ENCODE measurements at regions not wholly inside any gene's neighbourhood (a gene's known extent, or its start where the extent isn't known, plus 50 kb on each side); places are given as distances from the start of the nearest gene placed in this dataset.
A peak's percentile ranks its signal among the peaks of the same experiment; 100 is the strongest.

- no peak overlapping the region for H2BK15ac ChIP-seq (ENCODE audit: low read length)
- FAIRE-seq (no peak), DNase-seq (ENCODE audit: low read depth in 1 of 2, low spot score in 2 of 2) (peak in 1 of 2 experiments; percentile 32)
- no peaks in the 10 kb centered on the region for H3K79me2 ChIP-seq (ENCODE audit: control insufficient read depth in 1 of 2, insufficient read depth in 2 of 2, low read length in 2 of 2)
- no peak overlapping the region for H3K14ac ChIP-seq (ENCODE audit: insufficient read length)
- H3K9me3 ChIP-seq (ENCODE audit: insufficient read depth in 2 of 2, low read depth in 1 of 2, low read length in 1 of 2): no peaks in the 10 kb centered on the region
- H4K20me1 ChIP-seq (replicated peaks in 1 of 2; ENCODE audit: control insufficient read depth in 1 of 2, insufficient read depth in 2 of 2, low read length in 2 of 2): no peaks in the 10 kb centered on the region
- 100% methylated on average over 1 of the region's 1 CpG; no CpG with 5 or more reads in 1 of the 2 experiments for WGBS, 2 experiments (ENCODE audit: extremely low coverage in 1 of 2, insufficient coverage in 1 of 2, insufficient read length in 1 of 2, insufficient replicate concordance in 2 of 2, low coverage in 1 of 2, low lambda C conversion rate in 2 of 2, missing lambda C conversion rate in 1 of 2)
- ChIA-PET POLR2A (ENCODE audit: partially characterized antibody) (no interaction called here), CTCF (ENCODE audit: partially characterized antibody) (interaction anchor here (0.6 to 2.1 kb wide), 10 partner anchors 9 to 647 kb away, joined by 3 to 5 read pairs (median 3); no protein-coding TSS in a partner anchor)
- H3K23me2 ChIP-seq (ENCODE audit: low read depth, low read length): no peaks in the 10 kb centered on the region
- no peak overlapping the region for H2AK5ac ChIP-seq (ENCODE audit: low read depth, low read length)
- H2BK12ac ChIP-seq (ENCODE audit: low read depth, low read length): no peak overlapping the region
- no peak overlapping the region for H4K8ac ChIP-seq (ENCODE audit: extremely low read depth, insufficient read depth, low read length)
- no peak overlapping the region for H3K9ac ChIP-seq (replicated peaks in 1 of 4; ENCODE audit: extremely low read depth in 1 of 4, low read depth in 3 of 4, low read length in 3 of 4)
- no peak overlapping the region for H4K91ac ChIP-seq (replicated peaks; ENCODE audit: insufficient read length, low read length)
- no peak overlapping the region for H2BK20ac ChIP-seq (ENCODE audit: low read length)
- TF ChIP-seq USF2 (IDR thresholded peaks at IDR 0.05; ENCODE audit: low read length) (no peak), RXRA (IDR thresholded peaks at IDR 0.05; ENCODE audit: insufficient read depth, low read depth, low read length) (no peak), E2F6 (IDR thresholded peaks at IDR 0.05) (no peak)
- no peak overlapping the region for H3K4me3 ChIP-seq (ENCODE audit: extremely low read depth in 1 of 4, insufficient read depth in 2 of 4, low read depth in 3 of 4, low read length in 4 of 4)
- no peak overlapping the region for H2BK5ac ChIP-seq (ENCODE audit: low read depth, low read length)
- H3K27ac ChIP-seq (ENCODE audit: low read depth, low read length): no peak overlapping the region
- H3K4ac ChIP-seq (replicated peaks; ENCODE audit: insufficient read length, low read depth, low read length): no peak overlapping the region
- H3K18ac ChIP-seq (ENCODE audit: extremely low read depth, low read length): no peak overlapping the region
- H2AFZ ChIP-seq (ENCODE audit: low read length): no peak overlapping the region
- H3K23ac ChIP-seq (ENCODE audit: insufficient read length): no peak overlapping the region
- H3K79me1 ChIP-seq (ENCODE audit: low read depth, low read length): no peaks in the 10 kb centered on the region
- no peaks in the 10 kb centered on the region for H3K36me3 ChIP-seq (ENCODE audit: control insufficient read depth in 2 of 4, insufficient read depth in 4 of 4, low read length in 3 of 4)
- no peaks in the 10 kb centered on the region for H3K27me3 ChIP-seq (replicated peaks in 1 of 4; ENCODE audit: control insufficient read depth in 3 of 4, extremely low read depth in 1 of 4, insufficient read depth in 3 of 4, low read length in 3 of 4)
- H3K4me2 ChIP-seq (ENCODE audit: insufficient read depth in 1 of 2, low read depth in 2 of 2, low read length in 2 of 2): no peak overlapping the region
- peaks cover 0 to 2% (median 0%) of the 10 kb centered on the region in 4 experiments; a peak in 4 of 7 replicates for H3K4me1 ChIP-seq (replicated peaks in 1 of 4; ENCODE audit: control insufficient read depth in 3 of 4, insufficient read depth in 4 of 4, low read length in 3 of 4)
- no peak overlapping the region for H4K5ac ChIP-seq (ENCODE audit: insufficient read length, low read depth, low read length)
- no peak overlapping the region for H2BK120ac ChIP-seq (replicated peaks; ENCODE audit: low read depth, low read length)
- H3K56ac ChIP-seq (replicated peaks; ENCODE audit: insufficient read length, low read depth, low read length): no peak overlapping the region
These were observed 275.9 kb downstream of the SKAP2 start for GRCh38 chr7:26588511-26588910.
